OCI-LY3 (cell line): ENCODE measurements at regions not wholly inside any gene's neighbourhood (a gene's known extent, or its start where the extent isn't known, plus 50 kb on each side); places are given as distances from the start of the nearest gene placed in this dataset.

ENCODE experiments used
- EZH2phosphoT487 ChIP-seq: fragments of 200-600 bp; shearing (Covaris generic); IDR thresholded peaks from 2 replicates; pipeline ENCODE4 v1.6.1; 2018; ENCODE audit warnings: antibody characterized with exemption, mixed run types, low read depth
- TF ChIP-seq, protein P1 (sequence below): fragments of 200-600, 300-600 bp; sonication (generic); IDR thresholded peaks from 2 replicates; pipeline ENCODE4 v1.5.1; 2014; ENCODE audit warnings: antibody characterized with exemption, low read length, low read depth

DNA sequence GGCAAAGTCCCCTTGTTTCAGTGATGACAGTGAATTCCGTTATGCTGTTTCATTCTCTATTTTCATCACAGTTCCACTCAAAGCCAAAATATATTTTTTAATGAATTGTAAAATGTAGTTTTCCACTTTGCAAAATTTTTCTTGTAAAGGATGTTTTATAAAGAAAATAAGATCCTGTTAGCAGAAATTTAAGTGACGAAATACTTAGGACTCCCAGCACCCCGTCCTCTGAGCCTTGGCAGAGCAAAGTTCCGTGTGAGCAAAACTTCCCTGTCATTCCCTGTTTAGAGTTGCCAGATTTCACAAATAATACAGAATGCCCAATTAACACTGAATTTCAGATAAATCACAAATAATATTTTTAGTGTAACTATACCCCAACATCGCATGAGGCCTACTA lies 81.0 kb upstream of the RBPJ start:
- TF ChIP-seq, protein P1, sequence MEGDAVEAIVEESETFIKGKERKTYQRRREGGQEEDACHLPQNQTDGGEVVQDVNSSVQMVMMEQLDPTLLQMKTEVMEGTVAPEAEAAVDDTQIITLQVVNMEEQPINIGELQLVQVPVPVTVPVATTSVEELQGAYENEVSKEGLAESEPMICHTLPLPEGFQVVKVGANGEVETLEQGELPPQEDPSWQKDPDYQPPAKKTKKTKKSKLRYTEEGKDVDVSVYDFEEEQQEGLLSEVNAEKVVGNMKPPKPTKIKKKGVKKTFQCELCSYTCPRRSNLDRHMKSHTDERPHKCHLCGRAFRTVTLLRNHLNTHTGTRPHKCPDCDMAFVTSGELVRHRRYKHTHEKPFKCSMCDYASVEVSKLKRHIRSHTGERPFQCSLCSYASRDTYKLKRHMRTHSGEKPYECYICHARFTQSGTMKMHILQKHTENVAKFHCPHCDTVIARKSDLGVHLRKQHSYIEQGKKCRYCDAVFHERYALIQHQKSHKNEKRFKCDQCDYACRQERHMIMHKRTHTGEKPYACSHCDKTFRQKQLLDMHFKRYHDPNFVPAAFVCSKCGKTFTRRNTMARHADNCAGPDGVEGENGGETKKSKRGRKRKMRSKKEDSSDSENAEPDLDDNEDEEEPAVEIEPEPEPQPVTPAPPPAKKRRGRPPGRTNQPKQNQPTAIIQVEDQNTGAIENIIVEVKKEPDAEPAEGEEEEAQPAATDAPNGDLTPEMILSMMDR, result no peak
- TF ChIP-seq EZH2phosphoT487, result no peak
